GM12878 (cell line): ENCODE measurements at regions not wholly inside any gene's neighbourhood (a gene's known extent, or its start where the extent isn't known, plus 50 kb on each side); places are given as distances from the start of the nearest gene placed in this dataset.

Experiments used
- ATAC-seq: fragments of 200-7000 bp; cut with Tn5 transposase; 3 replicates; pipeline ENCODE4 v1.9.1; 2020; ENCODE audit warnings: mild to moderate bottlenecking, moderate library complexity
- BruUV-seq: library from RNA; stranded (reverse); fragments of 400-500 nt; replicated peaks from 2 replicates; lab custom pipeline; 2021; lab: Mats Ljungman, UMichigan
- CTCF ChIA-PET: fragments of 300-600 bp; sonication (Branson Sonifier 250); formaldehyde crosslinking; extraction: SDS; loops from one replicate; lab custom pipeline; 2021; ENCODE audit warnings: inconsistent platforms; lab: Yijun Ruan, JAX
- POLR2A ChIA-PET: fragments of 350-600 bp; formaldehyde crosslinking; extraction: SDS; loops from one replicate; lab custom pipeline; 2021; ENCODE audit warnings: inconsistent platforms; lab: Charles Lee
- RAD21 ChIA-PET: fragments of 300-600 bp; sonication (Branson Sonifier 250); formaldehyde crosslinking; loops from one replicate; lab custom pipeline; 2023; ENCODE audit warnings: antibody characterized with exemption; ENCODE audit not compliant: unreplicated experiment; lab: Charles Lee
- SMC1A ChIA-PET: fragments of 300-600 bp; sonication (Branson Sonifier 250); formaldehyde crosslinking; loops from one replicate; lab custom pipeline; 2023; ENCODE audit not compliant: unreplicated experiment, uncharacterized antibody; lab: Charles Lee
- DNase-seq: peaks from one replicate; pipeline ENCODE4 v3.0.0-alpha.2; 2011; ENCODE audit warnings: low read depth, low spot score
- FAIRE-seq: peaks from 3 replicates; lab custom pipeline; 2011; peaks lifted over from hg19 to GRCh38; lab: Jason Lieb, UNC
- H2AFZ ChIP-seq: 2 replicates; pipeline ENCODE4 v1.6.0; 2011; ENCODE audit warnings: low read depth, low read length, control low read depth; ENCODE audit not compliant: control insufficient read depth
- H3K27ac ChIP-seq: 2 replicates; pipeline ENCODE4 v1.5.1; 2011; ENCODE audit warnings: control low read depth; ENCODE audit not compliant: control insufficient read depth, insufficient read depth
- H3K27me3 ChIP-seq, 2 experiments: replicated peaks in 1 of 2; 2 replicates each; pipeline versions ENCODE4 v1.6.0 to v1.6.1; 2011; ENCODE audit warnings: low read length in 1 of 2; ENCODE audit not compliant: control insufficient read depth in 2 of 2, insufficient read depth in 2 of 2
- H3K36me3 ChIP-seq, 2 experiments: 2 replicates each; pipeline ENCODE4 v1.5.1; 2011; ENCODE audit warnings: low read length in 1 of 2; ENCODE audit not compliant: control insufficient read depth in 2 of 2, insufficient read depth in 2 of 2
- H3K4me1 ChIP-seq: 2 replicates; pipeline ENCODE4 v1.6.1; 2011; ENCODE audit warnings: mild to moderate bottlenecking, low read length, moderate library complexity, mixed read lengths; ENCODE audit not compliant: control insufficient read depth, insufficient read depth
- H3K4me2 ChIP-seq: 2 replicates; pipeline ENCODE4 v1.6.0; 2011; ENCODE audit warnings: control low read depth; ENCODE audit not compliant: control insufficient read depth, insufficient read depth
- H3K4me3 ChIP-seq: fragments of 200-600 bp; sonication (generic); 2 replicates; pipeline ENCODE4 v1.5.1; 2016
- H3K79me2 ChIP-seq: 2 replicates; pipeline ENCODE4 v1.6.0; 2011; ENCODE audit warnings: low read length; ENCODE audit not compliant: control insufficient read depth, insufficient read depth
- H3K9ac ChIP-seq: 2 replicates; pipeline ENCODE4 v1.8.0; 2011; ENCODE audit warnings: low read length, control low read depth, mixed read lengths; ENCODE audit not compliant: control insufficient read depth, insufficient read depth
- H3K9me3 ChIP-seq: replicated peaks from 3 replicates; pipeline ENCODE4 v1.5.1; 2011; ENCODE audit warnings: mild to moderate bottlenecking, low read length; ENCODE audit not compliant: control insufficient read depth, insufficient read depth
- H4K20me1 ChIP-seq: 2 replicates; pipeline ENCODE4 v1.6.0; 2011; ENCODE audit not compliant: control insufficient read depth, insufficient read depth
- CEBPB ChIP-seq, 2 experiments: fragments of 150-350 bp in 1 of 2; IDR thresholded peaks; 2 replicates each; pipeline ENCODE4 v1.6.1; 2012 to 2014; ENCODE audit warnings: low read depth in 2 of 2, low read length in 2 of 2, borderline replicate concordance in 1 of 2, inconsistent platforms in 1 of 2
- CREM ChIP-seq: IDR thresholded peaks from 2 replicates; pipeline ENCODE4 v1.6.1; 2014; ENCODE audit warnings: antibody characterized with exemption, low read depth
- JUNB ChIP-seq: IDR thresholded peaks from 2 replicates; pipeline ENCODE4 v1.6.1; 2016; ENCODE audit warnings: antibody characterized with exemption, mild to moderate bottlenecking
- KDM1A ChIP-seq: fragments of 200-600 bp; sonication (generic); IDR thresholded peaks from 2 replicates; pipeline ENCODE4 v1.6.1; 2016; ENCODE audit warnings: borderline replicate concordance
- MYC ChIP-seq: IDR thresholded peaks from 2 replicates; pipeline ENCODE4 v1.6.1; 2011; ENCODE audit warnings: mild to moderate bottlenecking, low read length, moderate library complexity, inconsistent platforms; ENCODE audit not compliant: insufficient read depth, insufficient replicate concordance, insufficient read length, severe bottlenecking
- NBN ChIP-seq: fragments of 450-650 bp; IDR thresholded peaks from 2 replicates; pipeline ENCODE4 v1.6.1; 2016
- SP1 ChIP-seq: IDR thresholded peaks from one replicate; pipeline ENCODE4 v1.6.1; 2011; ENCODE audit warnings: low read depth, low read length
- ZNF207 ChIP-seq: fragments of 450-650 bp; IDR thresholded peaks from 2 replicates; pipeline ENCODE4 v1.6.1; 2014; ENCODE audit warnings: antibody characterized with exemption, mild to moderate bottlenecking, borderline replicate concordance
- ZNF24 ChIP-seq: fragments of 450-650 bp; IDR thresholded peaks from 2 replicates; pipeline ENCODE4 v1.6.1; 2017; ENCODE audit warnings: antibody characterized with exemption, mild to moderate bottlenecking
- WGBS: methylation state at CpG from one replicate; pipeline ENCODE4 v1.1.6; 2016; ENCODE audit warnings: low lambda C conversion rate; ENCODE audit not compliant: insufficient replicate concordance, insufficient coverage; ENCODE audit errors: missing lambda C conversion rate; 5-methylcytosine and 5-hydroxymethylcytosine counted together
- in situ Hi-C: fragments of 300-500 bp; cut with MboI; formaldehyde crosslinking; loops from 9 replicates; pipeline ENCODE4 v1.14.3; 2018; ENCODE audit warnings: mixed read lengths
- intact Hi-C: fragments of 100-400 bp; cut with micrococcal nuclease; formaldehyde crosslinking; loops from one replicate; pipeline ENCODE4 v1.14.2; 2022; ENCODE audit not compliant: unreplicated experiment
- TF ChIP-seq, protein P1 (sequence below): fragments of 450-650 bp; IDR thresholded peaks from 2 replicates; pipeline ENCODE4 v1.6.1; 2014; ENCODE audit warnings: mild to moderate bottlenecking
- TF ChIP-seq, protein P2 (sequence below): fragments of 450-650 bp; IDR thresholded peaks from 2 replicates; pipeline ENCODE4 v1.6.1; 2017; ENCODE audit warnings: mild to moderate bottlenecking
- TF ChIP-seq, protein P3 (sequence below): IDR thresholded peaks from 2 replicates; pipeline ENCODE4 v1.6.1; 2011; ENCODE audit warnings: borderline replicate concordance, low read depth, mild to moderate bottlenecking, moderate library complexity, low read length; ENCODE audit not compliant: insufficient read depth, poor library complexity, severe bottlenecking
- TF ChIP-seq, protein P4 (sequence below): IDR thresholded peaks from 2 replicates; pipeline ENCODE4 v1.6.1; 2012; ENCODE audit warnings: improper control_type of control experiment, low read depth, low read length; ENCODE audit not compliant: insufficient replicate concordance

DNA sequence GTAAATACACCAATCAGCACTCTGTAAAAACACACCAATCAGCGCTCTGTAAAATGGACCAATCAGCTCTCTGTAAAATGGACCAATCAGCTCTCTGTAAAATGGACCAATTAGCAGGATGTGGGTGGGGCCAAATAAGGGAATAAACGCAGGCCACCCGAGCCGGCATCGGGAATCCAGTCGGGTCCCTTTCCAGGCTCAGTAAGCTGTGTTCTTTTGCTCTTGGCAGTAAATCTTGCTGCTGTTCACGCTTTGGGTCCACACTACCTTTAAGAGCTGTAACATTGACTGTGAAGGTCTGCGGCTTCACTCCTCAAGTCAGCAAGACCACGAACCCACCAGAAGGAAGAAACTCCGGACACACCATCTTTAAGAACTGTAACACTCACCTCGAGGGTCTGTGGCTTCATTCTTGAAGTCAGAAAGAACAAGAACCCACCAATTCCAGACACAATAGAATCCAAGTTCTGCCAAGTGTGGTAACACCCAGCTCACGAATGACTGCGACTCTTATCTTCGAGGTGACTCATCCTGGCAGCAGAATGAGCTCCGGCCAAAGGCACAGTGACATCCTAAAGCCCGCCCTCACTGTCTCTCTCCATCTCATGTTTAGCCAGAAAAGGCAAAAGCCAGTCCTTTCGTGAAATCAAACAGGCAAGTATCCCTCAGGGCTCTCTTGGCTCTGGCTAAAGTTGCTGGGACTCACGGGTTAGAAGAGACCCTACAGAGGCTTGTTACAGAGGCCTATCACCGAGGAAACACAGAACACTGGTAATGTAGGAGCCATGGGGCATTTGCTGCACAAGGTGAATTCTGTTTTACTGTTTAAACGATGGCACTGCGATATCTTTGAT is 155.2 kb downstream of the FAM43A start (continued):
- TF ChIP-seq, protein P1, sequence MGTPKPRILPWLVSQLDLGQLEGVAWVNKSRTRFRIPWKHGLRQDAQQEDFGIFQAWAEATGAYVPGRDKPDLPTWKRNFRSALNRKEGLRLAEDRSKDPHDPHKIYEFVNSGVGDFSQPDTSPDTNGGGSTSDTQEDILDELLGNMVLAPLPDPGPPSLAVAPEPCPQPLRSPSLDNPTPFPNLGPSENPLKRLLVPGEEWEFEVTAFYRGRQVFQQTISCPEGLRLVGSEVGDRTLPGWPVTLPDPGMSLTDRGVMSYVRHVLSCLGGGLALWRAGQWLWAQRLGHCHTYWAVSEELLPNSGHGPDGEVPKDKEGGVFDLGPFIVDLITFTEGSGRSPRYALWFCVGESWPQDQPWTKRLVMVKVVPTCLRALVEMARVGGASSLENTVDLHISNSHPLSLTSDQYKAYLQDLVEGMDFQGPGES: no peak
- TF ChIP-seq, protein P2, sequence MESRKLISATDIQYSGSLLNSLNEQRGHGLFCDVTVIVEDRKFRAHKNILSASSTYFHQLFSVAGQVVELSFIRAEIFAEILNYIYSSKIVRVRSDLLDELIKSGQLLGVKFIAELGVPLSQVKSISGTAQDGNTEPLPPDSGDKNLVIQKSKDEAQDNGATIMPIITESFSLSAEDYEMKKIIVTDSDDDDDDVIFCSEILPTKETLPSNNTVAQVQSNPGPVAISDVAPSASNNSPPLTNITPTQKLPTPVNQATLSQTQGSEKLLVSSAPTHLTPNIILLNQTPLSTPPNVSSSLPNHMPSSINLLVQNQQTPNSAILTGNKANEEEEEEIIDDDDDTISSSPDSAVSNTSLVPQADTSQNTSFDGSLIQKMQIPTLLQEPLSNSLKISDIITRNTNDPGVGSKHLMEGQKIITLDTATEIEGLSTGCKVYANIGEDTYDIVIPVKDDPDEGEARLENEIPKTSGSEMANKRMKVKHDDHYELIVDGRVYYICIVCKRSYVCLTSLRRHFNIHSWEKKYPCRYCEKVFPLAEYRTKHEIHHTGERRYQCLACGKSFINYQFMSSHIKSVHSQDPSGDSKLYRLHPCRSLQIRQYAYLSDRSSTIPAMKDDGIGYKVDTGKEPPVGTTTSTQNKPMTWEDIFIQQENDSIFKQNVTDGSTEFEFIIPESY: no peak
- no peak for TF ChIP-seq KDM1A

DNA sequence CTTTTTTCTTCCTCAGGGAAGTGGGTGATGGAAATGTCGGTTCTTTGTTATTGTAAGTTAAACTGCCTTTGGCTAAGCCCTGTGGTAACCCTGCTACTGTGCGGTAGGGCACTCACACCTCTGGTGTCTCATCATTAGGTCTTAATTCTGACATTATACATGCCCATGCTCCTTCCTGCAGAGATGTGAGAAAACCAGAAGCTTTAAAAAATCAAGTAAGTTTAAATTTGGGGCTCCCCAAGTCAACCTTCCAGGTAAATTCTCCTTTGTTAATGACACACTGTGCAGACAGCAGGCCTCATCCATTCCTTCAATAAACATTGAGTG is 155.8 kb downstream of the FAM43A start:
- H3K4me3 ChIP-seq: no peak overlapping the region
- intact Hi-C loops: no loop called here
- H2AFZ ChIP-seq: no peak overlapping the region
- WGBS: 47% methylated on average over 2 of the region's 2 CpGs
- ChIA-PET CTCF (no interaction called here), SMC1A (no interaction called here), POLR2A (no interaction called here), RAD21 (no interaction called here)
- no peaks in the 10 kb centered on the region for H3K9me3 ChIP-seq
- ATAC-seq: no peak
- H3K27ac ChIP-seq: no peak overlapping the region
- no peak for FAIRE-seq
- DNase-seq: no peak
- H4K20me1 ChIP-seq: no peaks in the 10 kb centered on the region
- H3K36me3 ChIP-seq: no peaks in the 10 kb centered on the region
- H3K27me3 ChIP-seq: peaks cover 0 to 2% of the 10 kb centered on the region in 2 experiments; a peak in 1 of 4 replicates
- H3K79me2 ChIP-seq: no peaks in the 10 kb centered on the region
- H3K4me2 ChIP-seq: no peak overlapping the region
- BruUV-seq: no TSS peak
- in situ Hi-C loops: no loop called here
- H3K9ac ChIP-seq: no peak overlapping the region
- H3K4me1 ChIP-seq: no peaks in the 10 kb centered on the region
- TF ChIP-seq MYC (no peak), SP1 (no peak), CREM (no peak), CEBPB (IDR thresholded peaks at IDR 0.05; ENCODE audit: borderline replicate concordance in 1 of 2, low read depth in 2 of 2, low read length in 2 of 2) (no peak), NBN (no peak), ZNF24 (no peak), ZNF207 (no peak), JUNB (no peak)
- TF ChIP-seq, protein P3, sequence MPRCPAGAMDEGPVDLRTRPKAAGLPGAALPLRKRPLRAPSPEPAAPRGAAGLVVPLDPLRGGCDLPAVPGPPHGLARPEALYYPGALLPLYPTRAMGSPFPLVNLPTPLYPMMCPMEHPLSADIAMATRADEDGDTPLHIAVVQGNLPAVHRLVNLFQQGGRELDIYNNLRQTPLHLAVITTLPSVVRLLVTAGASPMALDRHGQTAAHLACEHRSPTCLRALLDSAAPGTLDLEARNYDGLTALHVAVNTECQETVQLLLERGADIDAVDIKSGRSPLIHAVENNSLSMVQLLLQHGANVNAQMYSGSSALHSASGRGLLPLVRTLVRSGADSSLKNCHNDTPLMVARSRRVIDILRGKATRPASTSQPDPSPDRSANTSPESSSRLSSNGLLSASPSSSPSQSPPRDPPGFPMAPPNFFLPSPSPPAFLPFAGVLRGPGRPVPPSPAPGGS: no peak
- TF ChIP-seq, protein P4, sequence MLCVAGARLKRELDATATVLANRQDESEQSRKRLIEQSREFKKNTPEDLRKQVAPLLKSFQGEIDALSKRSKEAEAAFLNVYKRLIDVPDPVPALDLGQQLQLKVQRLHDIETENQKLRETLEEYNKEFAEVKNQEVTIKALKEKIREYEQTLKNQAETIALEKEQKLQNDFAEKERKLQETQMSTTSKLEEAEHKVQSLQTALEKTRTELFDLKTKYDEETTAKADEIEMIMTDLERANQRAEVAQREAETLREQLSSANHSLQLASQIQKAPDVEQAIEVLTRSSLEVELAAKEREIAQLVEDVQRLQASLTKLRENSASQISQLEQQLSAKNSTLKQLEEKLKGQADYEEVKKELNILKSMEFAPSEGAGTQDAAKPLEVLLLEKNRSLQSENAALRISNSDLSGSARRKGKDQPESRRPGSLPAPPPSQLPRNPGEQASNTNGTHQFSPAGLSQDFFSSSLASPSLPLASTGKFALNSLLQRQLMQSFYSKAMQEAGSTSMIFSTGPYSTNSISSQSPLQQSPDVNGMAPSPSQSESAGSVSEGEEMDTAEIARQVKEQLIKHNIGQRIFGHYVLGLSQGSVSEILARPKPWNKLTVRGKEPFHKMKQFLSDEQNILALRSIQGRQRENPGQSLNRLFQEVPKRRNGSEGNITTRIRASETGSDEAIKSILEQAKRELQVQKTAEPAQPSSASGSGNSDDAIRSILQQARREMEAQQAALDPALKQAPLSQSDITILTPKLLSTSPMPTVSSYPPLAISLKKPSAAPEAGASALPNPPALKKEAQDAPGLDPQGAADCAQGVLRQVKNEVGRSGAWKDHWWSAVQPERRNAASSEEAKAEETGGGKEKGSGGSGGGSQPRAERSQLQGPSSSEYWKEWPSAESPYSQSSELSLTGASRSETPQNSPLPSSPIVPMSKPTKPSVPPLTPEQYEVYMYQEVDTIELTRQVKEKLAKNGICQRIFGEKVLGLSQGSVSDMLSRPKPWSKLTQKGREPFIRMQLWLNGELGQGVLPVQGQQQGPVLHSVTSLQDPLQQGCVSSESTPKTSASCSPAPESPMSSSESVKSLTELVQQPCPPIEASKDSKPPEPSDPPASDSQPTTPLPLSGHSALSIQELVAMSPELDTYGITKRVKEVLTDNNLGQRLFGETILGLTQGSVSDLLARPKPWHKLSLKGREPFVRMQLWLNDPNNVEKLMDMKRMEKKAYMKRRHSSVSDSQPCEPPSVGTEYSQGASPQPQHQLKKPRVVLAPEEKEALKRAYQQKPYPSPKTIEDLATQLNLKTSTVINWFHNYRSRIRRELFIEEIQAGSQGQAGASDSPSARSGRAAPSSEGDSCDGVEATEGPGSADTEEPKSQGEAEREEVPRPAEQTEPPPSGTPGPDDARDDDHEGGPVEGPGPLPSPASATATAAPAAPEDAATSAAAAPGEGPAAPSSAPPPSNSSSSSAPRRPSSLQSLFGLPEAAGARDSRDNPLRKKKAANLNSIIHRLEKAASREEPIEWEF: no peak
